ENCODE measurements at regions not wholly inside any gene's neighbourhood (a gene's known extent, or its start where the extent isn't known, plus 50 kb on each side); places are given as distances from the start of the nearest gene placed in this dataset.

- DNase-seq: no peak
Observed at GRCh38 chr7:25559581-25560367, 331.5 kb upstream of the NPVF start.

- no peak for DNase-seq
Observed at GRCh38 chr7:25562673-25563182, 334.4 kb upstream of the NPVF start.

- no peak for DNase-seq
Observed at GRCh38 chr7:25565002-25565401, 336.7 kb upstream of the NPVF start.

DNA sequence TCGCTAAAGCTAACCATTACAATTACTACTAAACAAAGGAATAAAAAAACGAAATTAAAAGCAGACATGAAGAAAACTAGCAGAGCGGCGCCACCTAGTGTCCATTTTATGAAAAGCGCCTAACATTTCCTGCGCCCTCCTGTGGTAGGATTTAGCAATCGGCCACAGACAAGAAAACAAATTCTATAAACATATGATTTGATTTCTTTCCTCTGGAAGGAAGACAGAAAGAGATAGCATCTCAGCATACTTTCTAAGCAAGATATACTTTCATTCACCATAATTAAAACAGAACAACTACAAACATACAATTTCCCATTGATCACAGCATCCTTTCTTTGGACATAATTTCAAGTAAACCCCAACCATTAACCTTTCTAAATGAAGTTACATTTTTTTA lies 337.7 kb upstream of the NPVF start:
- DNase-seq: peak; percentile 72

- DNase-seq: no peak
Observed at GRCh38 chr7:25567430-25567829, 339.1 kb upstream of the NPVF start.

- DNase-seq: no peak
Observed at GRCh38 chr7:25569765-25570164, 341.5 kb upstream of the NPVF start.

DNA sequence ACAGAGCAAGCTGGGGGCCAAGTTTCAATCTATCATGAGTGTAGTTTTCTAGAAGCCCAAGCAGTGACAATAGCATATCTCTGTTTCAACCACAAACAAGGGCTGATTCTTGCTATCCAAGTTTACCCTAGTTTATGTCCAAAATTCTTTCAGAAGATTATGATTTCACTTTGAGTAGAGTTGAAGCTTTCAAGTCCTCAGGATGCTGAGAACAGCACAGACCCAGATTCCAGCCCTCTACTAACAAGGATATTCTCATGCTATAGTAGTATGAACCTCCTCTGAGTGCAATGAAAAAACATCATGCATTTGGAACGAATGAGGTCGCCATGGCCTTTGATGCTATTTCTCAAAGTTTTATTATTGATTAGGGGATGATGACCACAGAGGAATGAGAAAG lies 344.1 kb upstream of the NPVF start:
- no peak for DNase-seq

GRCh38 chr7:25574828-25575227 lies 346.5 kb upstream of the NPVF start:
- DNase-seq: no peak

DNA sequence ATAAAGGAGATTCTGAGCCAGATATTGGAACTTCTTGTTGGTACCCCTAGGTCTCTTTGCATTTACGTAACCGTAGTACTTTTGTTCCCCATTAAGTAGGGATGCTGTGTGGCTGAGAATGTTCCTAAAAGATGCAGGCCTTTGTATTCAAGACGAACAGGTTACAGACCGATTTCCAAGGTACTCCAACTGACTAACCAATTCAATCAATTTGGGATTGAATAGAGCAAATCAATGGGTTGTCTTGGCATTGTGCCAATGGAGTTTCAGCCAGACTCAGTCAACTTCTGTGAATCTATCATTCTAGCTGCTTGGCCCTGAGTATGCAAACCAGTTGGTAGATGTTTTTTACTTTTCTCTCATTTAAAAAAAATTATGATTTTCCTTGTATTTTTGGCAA lies 347.3 kb upstream of the NPVF start:
- DNase-seq: no peak

DNA sequence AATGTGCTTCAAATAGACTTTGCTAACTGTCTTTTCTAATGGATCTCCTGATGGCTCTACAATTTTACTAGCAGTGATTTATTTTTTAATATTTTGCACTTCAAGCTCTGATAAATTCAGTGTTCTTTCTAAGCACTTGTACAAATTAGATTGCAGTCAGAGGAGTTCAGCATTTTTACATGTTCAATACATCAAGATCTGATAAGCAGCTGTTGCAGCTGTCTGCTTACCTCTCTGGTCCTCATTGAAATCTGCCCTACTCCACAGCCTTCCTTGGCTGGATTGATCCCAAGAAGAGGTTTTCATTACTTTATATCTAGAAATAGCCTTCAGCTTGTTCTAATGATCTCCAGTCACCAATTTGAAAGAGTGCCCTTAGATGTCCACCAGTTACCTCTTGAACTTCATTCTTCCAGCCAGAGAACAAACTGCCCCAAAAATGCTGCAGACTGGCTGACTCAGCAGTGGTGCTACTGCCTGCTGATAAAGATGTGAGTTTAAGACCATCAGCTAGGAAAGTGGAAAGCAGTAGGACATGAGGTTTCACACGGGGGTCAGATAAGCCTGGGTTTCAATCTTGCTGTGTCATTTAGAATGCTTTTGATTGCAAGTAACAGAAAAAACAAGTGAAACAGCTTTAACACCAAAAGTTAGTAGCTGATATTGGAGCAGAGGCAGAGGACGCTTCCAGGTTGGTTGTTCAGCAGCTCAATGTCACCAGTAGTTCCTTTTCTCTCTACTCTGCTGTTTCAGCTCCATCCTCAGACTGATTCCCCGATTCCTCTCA lies 350.9 kb upstream of the NPVF start:
- DNase-seq: no peak

- DNase-seq: no peak
Observed at GRCh38 chr7:25579778-25580075, 351.4 kb upstream of the NPVF start.

DNA sequence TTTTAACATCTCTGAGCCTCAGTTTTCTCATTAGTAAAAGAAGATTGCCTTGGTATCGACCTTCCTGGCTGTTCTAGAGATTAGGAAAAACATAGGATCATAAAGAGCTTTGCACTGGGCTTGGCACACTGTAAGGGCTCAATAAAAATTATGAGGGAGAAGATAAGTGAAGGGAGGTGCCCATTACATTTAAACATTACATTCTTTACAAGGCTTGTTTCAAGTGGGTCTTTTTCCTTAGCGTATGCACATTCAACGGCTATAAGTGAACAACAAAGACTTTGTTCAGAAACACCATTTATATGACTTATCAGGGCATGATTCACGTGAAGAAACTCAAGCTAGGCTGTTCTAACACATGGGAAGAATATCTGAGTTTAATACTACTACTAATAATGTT lies 351.9 kb upstream of the NPVF start:
- no peak for DNase-seq

GRCh38 chr7:25583621-25584020 lies 355.3 kb upstream of the NPVF start:
- no peak for DNase-seq

GRCh38 chr7:25584112-25584938 lies 356.0 kb upstream of the NPVF start:
- no peak for DNase-seq

DNA sequence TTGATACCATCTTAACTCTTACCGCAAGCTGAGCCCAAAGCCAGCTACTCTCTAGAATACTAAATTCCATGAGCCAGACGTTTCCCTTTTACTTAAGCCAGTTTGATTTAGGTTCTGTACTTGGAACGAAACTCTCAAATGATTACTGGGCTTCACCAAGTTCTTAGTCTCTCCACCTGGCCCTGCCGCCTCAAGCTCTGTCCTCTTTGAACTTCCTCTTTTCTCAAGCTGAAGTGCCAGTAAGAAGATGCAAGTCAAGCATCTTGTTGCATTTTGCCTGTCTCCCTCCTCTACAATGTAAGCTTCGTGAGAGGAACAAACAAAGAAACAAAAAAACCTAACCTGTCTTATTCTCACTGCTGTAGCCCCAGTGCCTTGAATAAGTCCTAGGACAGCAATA lies 358.2 kb upstream of the NPVF start:
- no peak for DNase-seq

DNA sequence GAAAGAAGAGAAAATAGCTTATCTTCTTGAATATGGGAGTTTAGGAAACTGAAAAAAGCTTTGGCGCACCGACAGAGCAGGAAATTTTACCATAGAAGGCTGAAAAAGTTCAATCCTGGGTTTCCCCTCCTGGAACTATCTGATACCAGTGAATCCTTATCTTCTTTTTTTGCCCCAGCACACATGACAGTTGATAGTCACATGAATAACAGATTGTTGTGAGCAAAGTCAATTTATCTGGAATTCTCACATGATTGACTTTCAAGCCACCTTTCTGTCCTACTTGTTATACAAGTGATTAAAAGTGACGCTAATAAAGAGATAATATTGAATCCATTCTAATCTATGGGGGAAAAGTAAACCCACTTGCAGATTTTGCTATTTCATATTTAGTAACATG lies 365.8 kb upstream of the NPVF start:
- no peak for DNase-seq

GRCh38 chr7:25594728-25595127 lies 366.4 kb upstream of the NPVF start:
- DNase-seq: no peak

- DNase-seq: no peak
Observed at GRCh38 chr7:25595996-25596395, 367.7 kb upstream of the NPVF start.

- no peak for DNase-seq
Observed at GRCh38 chr7:25596443-25596842, 368.2 kb upstream of the NPVF start.

- no peak for DNase-seq
Observed at GRCh38 chr7:25597946-25598345, 369.7 kb upstream of the NPVF start.

DNA sequence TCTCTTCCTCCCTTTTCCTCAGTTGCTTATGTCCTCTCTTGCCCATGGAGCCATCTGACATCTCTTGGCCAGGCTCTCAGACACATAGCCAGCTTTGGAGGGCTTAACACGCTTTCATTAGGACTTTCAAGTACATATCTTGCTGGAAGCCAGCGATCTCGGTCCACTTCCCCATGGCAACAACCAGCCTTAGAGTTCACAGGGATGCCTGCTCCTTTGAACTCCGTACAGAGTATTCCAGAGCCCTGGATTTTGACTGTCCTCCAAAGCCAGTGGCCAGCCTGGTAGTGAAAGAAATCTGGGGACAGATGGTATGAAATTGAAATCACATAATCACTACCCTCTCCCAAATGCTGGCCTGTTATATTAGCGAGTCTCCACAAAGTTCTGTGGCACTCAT lies 370.5 kb upstream of the NPVF start:
- DNase-seq: no peak

DNA sequence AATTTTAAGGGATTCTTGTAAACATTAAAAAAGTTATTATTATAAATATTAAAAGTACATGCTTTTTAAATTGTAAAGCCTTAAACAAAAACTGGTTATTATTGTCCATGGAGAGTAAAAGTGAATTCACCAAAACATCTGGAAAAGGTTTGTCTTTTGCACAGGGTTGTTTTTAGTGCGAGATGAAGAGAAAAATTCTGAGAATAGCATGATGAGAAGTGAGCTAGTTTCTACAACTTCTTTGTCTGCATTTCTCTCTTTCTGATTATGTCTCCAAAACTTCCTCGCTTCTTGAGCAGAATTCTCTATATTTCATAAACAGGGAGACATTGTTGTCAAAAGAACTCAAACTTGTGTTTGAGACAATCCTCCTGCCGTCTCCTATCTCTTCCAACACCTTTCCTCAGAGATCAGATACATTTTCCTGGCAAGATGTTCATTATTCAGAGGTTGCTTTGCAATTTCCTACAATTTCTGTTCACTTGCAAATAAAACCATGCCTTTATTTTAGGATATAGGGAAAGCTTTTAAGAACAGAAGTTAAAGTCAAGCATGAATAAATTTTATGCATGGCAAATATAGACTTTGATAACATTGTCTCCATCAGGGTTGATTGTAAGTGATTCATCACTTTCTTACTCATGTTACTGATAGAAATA lies 372.1 kb upstream of the NPVF start:
- no peak for DNase-seq

All from CD4-positive, alpha-beta T cell treated with Interleukin-12 subunit alpha and Interleukin-12 subunit beta, for 1 hour (primary cell).